HG02571 (cell line): ENCODE measurements at regions not wholly inside any gene's neighbourhood (a gene's known extent, or its start where the extent isn't known, plus 50 kb on each side); places are given as distances from the start of the nearest gene placed in this dataset.
"Not testable (repeated sequence)": the region's sequence is repeated elsewhere in the genome, so short reads cannot be mapped to it uniquely, and the experiment has no call there.

Source experiments
- ATAC-seq: cut with Tn5 transposase; IDR thresholded peaks from one replicate; pipeline ENCODE4 v1.9.1; 2021; ENCODE audit warnings: mild to moderate bottlenecking, moderate library complexity; ENCODE audit not compliant: unreplicated experiment

GRCh38 chr10:32143302-32143847, 87.2 kb upstream of the KIF5B start:
- ATAC-seq = no peak

- no peak for ATAC-seq
Measured at GRCh38 chr10:32142646-32143045, 86.4 kb upstream of the KIF5B start.

- ATAC-seq = no peak
Measured at GRCh38 chr10:32141018-32141807, 85.0 kb upstream of the KIF5B start.

DNA sequence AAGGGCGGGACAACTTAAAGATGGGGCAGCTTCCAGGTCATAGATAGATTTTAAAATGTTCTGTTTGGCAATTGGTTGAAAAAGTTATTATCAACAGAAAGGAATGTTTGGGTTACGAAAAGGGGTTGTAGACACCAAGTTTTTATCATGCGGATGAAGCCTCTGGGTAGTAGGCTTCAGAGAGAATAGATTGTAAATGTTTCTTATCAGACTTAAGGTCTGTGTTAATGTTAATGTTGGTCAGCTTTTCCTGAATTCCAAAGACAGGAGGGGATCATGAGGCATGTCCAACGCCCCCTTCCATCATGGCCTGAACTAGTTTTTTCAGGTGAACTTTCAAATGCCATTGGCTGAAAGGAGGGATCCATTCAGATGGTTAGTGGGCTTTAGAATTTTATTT, 84.2 kb upstream of the KIF5B start:
- ATAC-seq = no peak

DNA sequence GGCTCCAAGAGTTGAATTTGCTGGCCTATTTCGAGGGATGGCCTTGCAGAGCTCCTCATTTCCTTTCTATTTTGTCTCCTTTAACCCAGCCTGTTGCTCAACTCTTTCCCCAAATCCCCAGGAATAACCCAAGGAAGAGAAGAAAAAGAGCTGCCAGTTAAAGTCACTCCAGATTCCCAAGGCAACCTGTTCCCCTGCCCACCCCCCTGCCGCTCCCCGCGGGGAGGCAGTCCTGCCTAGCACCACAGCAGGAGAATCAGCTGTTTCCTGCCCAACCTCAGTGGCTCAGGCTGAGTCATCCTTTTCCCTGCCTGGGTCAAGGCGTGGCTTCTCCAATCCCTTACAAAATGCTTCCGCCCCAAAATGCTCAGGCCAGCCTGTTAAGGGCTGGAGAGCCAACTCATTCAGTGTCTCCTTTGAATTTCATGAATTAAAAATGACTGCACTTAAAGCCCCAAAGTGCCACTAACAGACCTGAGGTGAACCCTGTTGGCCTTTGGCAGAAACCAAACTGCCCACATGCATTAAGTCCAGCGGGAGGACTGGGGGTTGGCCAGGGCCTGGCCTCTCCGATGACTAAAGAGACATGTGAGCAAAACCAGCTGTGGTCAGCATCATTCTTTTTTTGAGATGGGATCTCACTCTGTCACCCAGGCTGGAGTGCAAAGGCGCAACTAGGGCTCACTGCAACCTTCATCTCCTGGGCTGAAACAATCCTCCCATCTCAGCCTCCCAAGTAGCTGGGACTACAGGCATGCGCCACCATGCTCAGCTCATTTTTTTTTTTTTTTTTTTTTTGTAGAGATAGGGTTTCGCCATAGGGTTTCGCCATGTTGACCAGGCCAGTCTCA, 83.2 kb upstream of the KIF5B start:
- ATAC-seq = no peak

- ATAC-seq = not testable (repeated sequence)
Measured at GRCh38 chr10:32136927-32137326, 80.7 kb upstream of the KIF5B start.

DNA sequence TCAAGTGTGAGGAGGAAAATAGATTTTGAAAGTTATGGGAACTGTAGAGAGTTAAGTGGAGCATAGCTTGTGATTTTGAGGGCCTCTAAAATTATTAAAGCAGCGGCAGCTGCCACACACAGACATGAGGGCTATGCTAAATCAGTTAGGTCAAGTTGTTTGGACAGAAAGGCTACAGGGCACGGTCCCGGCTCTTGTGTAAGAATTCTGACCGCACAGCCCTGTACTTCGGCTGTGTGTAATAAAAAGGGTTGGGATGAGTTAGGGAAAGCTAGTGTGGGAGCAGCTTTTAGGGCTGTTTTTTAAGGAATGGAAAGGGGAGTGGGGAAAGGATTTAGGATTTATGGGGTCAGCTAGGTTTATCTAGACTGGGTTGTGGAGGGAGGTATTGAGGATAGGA, 79.6 kb upstream of the KIF5B start:
- not testable (repeated sequence) for ATAC-seq

DNA sequence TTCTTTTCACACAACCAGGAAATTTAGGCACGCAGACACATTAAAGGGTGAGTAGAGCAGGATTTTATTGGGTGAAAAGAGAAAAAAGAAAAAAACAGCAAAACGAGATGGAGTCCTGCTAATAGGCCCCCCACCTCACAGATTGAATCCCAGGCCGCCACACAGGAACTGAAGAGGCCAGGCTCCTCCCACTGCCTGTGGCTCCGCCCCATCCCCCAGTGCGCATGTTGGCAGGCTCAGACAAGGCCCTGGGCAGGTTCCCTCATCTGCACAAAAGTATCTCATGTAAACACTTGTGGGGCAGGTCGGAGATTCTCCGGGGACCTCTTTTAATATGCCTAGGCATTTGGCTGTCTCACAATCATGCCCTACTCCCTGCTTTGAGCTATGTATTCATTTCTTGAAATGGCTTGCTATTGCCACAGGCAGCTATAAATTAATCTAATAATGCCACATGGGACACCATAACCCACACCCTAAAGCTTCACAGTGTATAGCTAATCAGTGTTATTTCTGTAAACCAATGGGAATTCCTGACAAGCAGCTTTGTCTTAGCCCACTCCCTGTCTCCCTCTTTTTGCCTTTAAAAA, 76.2 kb upstream of the KIF5B start:
- no peak for ATAC-seq

DNA sequence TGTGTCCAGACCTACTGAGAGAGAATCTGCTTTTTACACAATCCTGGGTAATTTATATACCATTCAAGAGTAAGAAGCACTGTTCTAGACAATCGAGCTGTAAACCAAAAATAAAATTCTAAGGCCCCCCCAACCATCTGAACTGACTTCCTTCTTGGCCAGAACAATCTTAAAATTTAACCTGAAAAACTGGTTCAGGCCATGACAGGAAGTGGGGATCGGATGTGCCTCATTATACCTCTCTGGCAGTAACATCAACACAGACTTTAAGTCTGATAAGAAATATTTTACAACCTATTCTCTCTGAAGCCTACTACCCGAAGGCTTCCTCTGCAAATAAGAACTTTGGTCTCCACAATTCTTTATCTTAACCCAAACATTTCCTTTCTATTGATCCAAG, 75.2 kb upstream of the KIF5B start:
- no peak for ATAC-seq

DNA sequence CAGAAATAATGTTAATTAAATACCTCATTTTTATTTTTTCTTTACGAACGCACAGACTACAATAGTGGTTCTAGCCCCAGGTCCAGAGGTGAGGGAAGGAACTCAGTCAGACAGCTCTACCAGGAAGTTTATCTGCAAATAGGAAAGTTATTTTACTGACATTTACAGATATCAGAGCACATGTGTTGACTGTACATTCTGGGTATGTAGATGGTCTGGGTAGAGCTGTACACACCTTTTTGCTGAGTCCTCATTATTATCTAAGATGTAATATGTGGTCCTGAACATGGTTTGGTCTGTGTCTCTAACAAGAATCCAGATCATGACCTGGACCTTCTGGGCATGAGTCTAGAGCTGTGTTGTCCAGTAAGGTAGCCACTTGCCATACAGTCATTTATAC, 74.6 kb upstream of the KIF5B start:
- ATAC-seq = no peak

DNA sequence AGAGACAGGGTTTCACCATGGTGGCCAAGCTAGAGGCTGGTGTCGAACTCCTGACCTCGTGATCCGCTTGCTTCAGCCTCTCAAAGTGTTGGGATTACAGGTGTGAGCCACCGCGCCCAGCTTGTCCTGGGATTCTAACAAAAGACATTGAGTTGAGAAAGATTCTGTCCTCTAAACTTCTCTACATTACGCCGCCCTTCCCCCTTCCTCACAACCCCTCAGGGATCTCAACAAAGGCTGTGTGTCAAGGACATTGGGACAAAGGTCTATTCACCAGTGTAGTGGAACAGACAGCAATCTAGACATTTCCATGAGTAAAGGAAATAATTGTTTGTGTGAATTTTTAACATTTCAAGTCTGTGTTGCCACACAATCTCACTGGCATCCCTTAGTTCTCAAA, 68.8 kb upstream of the KIF5B start:
- no peak for ATAC-seq

DNA sequence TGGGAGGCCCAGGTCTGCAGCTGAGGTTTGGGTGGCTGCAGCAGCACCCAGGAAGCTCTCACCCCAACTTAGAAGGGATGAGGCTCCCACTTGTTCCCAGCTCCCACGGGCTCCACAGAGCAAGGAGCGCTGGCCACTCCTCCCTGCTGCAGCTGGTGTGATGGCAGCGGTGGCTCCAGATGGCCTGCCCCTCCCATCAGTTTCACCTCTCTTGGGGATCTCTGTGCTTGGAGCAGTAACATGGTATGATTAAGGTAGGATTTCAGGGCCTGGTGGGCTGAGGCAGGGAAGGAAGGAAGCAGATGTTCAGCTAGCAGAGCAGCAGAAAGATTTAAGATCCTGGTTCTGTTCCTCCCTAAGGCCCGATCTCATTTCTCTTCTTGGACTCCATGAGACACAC, 66.8 kb upstream of the KIF5B start:
- no peak for ATAC-seq

DNA sequence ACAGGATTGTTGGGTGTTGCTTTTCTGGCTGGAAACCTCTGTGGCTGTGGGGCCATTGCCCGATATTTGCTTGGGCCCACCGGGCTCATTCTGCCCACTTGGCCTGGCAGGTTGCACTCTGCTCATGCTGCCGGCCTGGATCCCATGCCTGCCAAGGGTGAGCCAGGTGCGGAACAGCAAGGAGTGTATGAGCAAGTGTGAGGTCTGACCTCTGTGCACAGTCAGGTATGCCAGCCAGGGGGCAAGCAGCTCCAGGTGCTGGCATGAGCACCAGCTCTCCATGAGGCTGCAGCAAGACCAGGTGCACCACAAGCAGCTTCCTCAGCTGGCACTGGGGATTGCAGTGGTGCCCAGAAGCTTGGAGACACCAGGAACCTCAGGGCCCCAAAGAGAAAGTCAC, 65.4 kb upstream of the KIF5B start:
- ATAC-seq = no peak

- ATAC-seq = no peak
Measured at GRCh38 chr10:32120147-32120546, 63.9 kb upstream of the KIF5B start.

GRCh38 chr10:32114508-32114907, 58.3 kb upstream of the KIF5B start:
- ATAC-seq = no peak

DNA sequence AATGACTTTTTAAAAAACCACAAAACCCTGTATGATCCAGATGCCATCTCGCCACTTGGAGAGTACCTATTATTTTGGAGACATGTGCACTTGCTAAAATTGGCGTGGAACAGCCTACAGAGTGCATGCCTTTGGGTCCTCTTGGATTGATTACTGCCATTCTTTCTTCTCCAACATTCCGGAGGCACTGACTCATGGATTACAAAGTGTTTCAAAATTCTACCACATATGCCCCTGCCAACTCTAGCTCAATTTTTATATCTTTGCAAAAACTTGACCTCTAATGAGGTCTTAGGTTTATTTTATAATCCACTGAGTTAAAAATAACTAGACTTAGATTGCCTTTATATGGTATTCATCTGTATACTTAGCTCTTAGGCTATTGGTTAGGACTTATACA, 55.8 kb upstream of the KIF5B start:
- no peak for ATAC-seq

GRCh38 chr10:32111585-32111984, 55.4 kb upstream of the KIF5B start:
- ATAC-seq = no peak

GRCh38 chr10:32110790-32111189, 54.6 kb upstream of the KIF5B start:
- no peak for ATAC-seq

- no peak for ATAC-seq
Measured at GRCh38 chr10:32109603-32110002, 53.4 kb upstream of the KIF5B start.
